HG03103 (cell line): ENCODE measurements at regions not wholly inside any gene's neighbourhood (a gene's known extent, or its start where the extent isn't known, plus 50 kb on each side); places are given as distances from the start of the nearest gene placed in this dataset.
"Not testable (repeated sequence)": the region's sequence is repeated elsewhere in the genome, so short reads cannot be mapped to it uniquely, and the experiment has no call there.

ENCODE experiments used
- ATAC-seq: cut with Tn5 transposase; IDR thresholded peaks from one replicate; pipeline ENCODE4 v1.9.1; 2021; ENCODE audit warnings: low read depth; ENCODE audit not compliant: unreplicated experiment

DNA sequence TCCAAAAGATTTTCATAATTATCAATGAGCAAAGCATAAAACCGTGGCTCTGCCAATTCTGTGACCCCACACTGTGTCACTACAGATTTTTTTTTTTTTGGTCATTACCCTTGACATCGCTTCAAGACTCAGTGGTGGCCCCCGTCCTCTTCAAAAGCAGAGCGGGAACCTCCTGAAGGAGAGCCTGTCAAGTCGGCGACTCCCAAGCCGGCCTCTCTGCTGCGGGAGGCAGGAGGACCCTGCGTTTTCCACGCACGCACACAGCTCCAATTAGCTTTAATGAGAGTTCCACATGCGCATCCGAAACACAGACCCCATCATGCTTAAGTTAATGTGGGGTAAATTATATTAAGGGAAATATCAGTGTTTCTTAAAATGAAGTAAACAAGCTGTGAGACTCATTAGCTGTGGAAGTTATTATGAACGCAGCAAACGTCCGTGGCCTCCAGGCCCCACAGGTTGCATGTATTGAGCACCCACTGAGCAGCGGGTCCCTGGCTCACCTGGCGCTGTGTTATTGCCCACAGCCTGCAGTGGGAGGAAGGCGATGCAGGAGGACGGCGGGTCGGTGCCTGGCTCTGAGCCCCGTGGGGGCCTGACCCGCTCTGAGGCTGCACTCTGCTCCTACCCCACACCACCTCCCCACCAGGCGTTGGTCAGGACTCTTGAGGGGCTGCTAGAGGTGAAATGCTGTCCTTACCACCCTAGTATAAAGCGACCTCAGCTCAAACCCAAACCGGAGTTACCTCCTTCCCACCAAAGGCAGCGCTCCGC is 181.0 kb upstream of the SALL3 start:
- ATAC-seq: no peak

- ATAC-seq: no peak
Measured at GRCh38 chr18:78799382-78800089, 180.1 kb upstream of the SALL3 start.

GRCh38 chr18:78800102-78800851 is 179.3 kb upstream of the SALL3 start:
- ATAC-seq: not testable (repeated sequence)

- no peak for ATAC-seq
Measured at GRCh38 chr18:78801011-78801410, 178.6 kb upstream of the SALL3 start.

DNA sequence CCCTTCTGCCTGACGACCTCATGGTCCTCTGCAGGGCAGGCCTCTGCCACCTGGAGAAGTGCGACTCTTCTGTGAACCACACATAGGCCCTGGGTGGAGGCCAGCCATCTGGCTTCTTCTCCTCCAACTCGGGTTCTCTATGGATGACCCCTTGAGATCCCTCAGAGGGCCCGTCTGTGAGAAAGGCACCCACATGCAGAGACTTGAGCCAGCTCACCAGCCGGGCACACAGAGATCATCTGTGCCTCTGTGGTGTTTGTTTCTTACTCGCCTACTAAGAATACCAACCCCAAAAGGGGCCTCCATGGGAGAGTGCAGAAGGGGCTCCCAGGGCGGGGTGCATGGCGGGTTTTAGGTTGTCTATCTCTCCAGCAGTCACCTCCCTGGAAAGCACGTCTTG is 176.5 kb upstream of the SALL3 start:
- no peak for ATAC-seq

DNA sequence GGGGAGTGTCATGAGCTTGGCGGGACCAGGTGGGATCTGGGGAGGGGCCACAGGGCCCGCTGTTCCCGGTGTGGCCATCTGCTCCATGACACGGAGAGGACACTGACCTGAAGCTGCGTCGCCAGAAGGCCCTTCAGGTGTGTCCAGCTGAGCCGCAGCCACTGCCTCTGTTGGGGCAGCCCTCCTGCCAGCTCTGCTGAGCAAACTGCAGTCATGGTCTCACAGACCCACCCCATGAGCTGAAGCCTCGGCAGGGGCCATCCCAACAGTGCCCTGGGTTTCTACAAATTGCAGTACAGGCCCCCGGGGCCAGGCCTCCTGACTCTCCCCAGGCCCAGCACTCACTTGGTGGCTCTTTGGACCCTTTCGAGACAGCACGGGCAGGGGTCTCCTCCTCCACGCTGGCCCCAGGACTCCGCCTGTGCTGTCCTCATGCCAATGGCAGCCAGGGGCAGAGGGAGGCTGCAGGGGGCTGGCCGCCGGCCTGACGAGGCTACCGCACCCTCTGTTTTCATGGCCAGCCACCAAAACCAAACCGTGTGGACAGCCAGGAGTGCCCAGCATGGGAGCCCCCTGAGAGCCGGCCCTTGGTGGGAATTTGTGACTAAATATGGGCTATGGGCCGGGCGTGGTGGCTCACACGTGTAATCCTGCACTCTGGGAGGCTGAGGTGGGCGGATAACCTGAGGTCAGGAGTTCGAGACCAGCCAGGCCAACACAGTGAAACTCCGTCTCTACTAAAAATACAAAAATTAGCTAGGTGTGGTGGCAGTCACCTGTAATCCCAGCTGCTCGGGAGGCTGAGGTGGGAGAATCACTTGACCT is 175.2 kb upstream of the SALL3 start:
- no peak for ATAC-seq

GRCh38 chr18:78805840-78806239 is 173.8 kb upstream of the SALL3 start:
- ATAC-seq: no peak

- no peak for ATAC-seq
Measured at GRCh38 chr18:78807668-78808067, 171.9 kb upstream of the SALL3 start.

- ATAC-seq: no peak
Measured at GRCh38 chr18:78809845-78810244, 169.8 kb upstream of the SALL3 start.

GRCh38 chr18:78810706-78811105 is 168.9 kb upstream of the SALL3 start:
- ATAC-seq: no peak

- ATAC-seq: no peak
Measured at GRCh38 chr18:78812067-78812466, 167.6 kb upstream of the SALL3 start.

DNA sequence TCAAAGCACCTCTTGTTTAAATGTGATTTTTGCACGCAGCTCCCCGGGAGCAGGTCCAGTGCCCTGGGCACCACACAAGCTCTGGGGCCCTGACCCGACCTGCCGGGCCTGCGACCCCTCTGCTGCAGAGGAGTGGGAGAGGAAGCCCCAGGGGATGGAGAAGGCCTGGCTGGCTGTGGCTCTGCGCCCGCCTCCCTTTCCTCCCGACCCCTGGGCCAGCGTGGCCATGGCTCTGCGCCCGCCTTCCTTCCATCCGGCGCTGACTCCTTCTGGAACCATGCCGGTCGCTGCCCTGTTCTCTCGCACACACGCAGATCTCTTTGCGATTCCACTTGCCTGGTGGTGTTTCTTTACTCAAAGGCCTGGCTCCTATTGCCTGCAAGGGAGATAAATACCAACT is 166.5 kb upstream of the SALL3 start:
- ATAC-seq: no peak

GRCh38 chr18:78813936-78814710 is 165.5 kb upstream of the SALL3 start:
- ATAC-seq: no peak

GRCh38 chr18:78814766-78815165 is 164.9 kb upstream of the SALL3 start:
- no peak for ATAC-seq

- no peak for ATAC-seq
Measured at GRCh38 chr18:78816114-78816513, 163.5 kb upstream of the SALL3 start.

DNA sequence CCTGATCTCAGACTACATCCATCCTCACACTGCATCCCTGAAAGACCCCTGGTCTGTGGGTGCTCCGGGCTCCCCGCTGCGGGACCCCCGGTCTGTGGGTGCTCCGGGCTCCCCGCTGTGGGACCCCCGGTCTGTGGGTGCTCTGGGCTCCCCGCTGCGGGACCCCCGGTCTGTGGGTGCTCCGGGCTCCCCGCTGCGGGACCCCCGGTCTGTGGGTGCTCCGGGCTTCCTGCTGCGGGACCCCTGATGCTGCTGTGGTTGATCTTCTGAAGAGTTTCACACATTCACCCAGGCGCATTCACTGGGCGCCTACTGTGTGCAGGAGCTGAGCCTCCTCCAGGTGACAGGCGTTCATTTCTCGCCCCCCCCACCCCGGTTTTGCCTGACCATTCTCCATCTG is 162.7 kb upstream of the SALL3 start:
- ATAC-seq: no peak

GRCh38 chr18:78818495-78818894 is 161.1 kb upstream of the SALL3 start:
- ATAC-seq: no peak

DNA sequence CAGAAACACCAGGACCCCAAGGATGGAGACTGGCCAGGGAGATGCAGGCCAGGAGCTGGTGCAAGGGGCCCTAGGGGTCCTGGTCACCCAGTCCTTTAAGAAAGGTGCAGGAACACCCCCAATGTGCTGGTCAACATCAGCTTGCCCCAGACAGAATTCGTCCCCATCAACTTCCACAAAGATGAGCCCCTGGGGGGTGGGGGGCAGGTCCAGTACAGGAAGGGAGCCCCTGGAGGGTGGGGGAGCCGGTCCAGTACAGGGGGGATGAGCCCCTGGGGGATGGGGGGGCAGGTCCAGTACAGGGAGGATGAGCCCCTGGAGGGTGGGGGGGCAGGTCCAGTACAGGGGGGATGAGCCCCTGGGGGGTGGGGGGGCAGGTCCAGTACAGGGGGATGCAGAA is 160.7 kb upstream of the SALL3 start:
- ATAC-seq: no peak

GRCh38 chr18:78820161-78820834 is 159.3 kb upstream of the SALL3 start:
- no peak for ATAC-seq
